Osteoblast (primary cell): ENCODE measurements at regions not wholly inside any gene's neighbourhood (a gene's known extent, or its start where the extent isn't known, plus 50 kb on each side); places are given as distances from the start of the nearest gene placed in this dataset.

Source experiments
- DNase-seq: peaks from one replicate; pipeline ENCODE4 v3.0.0; 2011; ENCODE audit warnings: low spot score, mixed read lengths; ENCODE audit not compliant: insufficient read length; ENCODE audit errors: missing footprints
- H2AFZ ChIP-seq: 2 replicates; pipeline ENCODE4 v1.6.0; 2011; ENCODE audit warnings: mild to moderate bottlenecking, low read length
- H3K27ac ChIP-seq: 2 replicates; pipeline ENCODE4 v1.5.1; 2011; ENCODE audit warnings: mild to moderate bottlenecking, low read depth, low read length, moderate library complexity
- H3K27me3 ChIP-seq: 2 replicates; pipeline ENCODE4 v1.6.0; 2012; ENCODE audit warnings: mild to moderate bottlenecking, control low read depth, inconsistent platforms, low read length, moderate library complexity; ENCODE audit not compliant: insufficient read depth
- H3K36me3 ChIP-seq: 2 replicates; pipeline ENCODE4 v1.5.1; 2011; ENCODE audit warnings: mild to moderate bottlenecking, low read length, control low read depth, moderate library complexity; ENCODE audit not compliant: insufficient read depth
- H3K4me1 ChIP-seq: 2 replicates; pipeline ENCODE4 v1.5.1; 2011; ENCODE audit warnings: mild to moderate bottlenecking, low read length, control low read depth, moderate library complexity; ENCODE audit not compliant: insufficient read depth
- H3K4me2 ChIP-seq: 2 replicates; pipeline ENCODE4 v1.6.0; 2011; ENCODE audit warnings: mild to moderate bottlenecking, low read length; ENCODE audit not compliant: insufficient read depth
- H3K4me3 ChIP-seq: fragments of 200-600 bp; sonication (generic); 3 replicates; pipeline ENCODE4 v1.5.1; 2012; ENCODE audit warnings: mild to moderate bottlenecking, low read length, inconsistent platforms; ENCODE audit not compliant: insufficient read depth
- H3K79me2 ChIP-seq: 2 replicates; pipeline ENCODE4 v1.6.0; 2012; ENCODE audit warnings: mild to moderate bottlenecking, low read length, control low read depth, inconsistent platforms; ENCODE audit not compliant: insufficient read depth
- H3K9me3 ChIP-seq: 2 replicates; pipeline ENCODE4 v1.5.1; 2011; ENCODE audit warnings: low read depth, low read length, control low read depth
- H4K20me1 ChIP-seq: 2 replicates; pipeline ENCODE4 v1.6.0; 2012; ENCODE audit warnings: mild to moderate bottlenecking, low read length, control low read depth; ENCODE audit not compliant: insufficient read depth
- TF ChIP-seq, protein P1 (sequence below): IDR thresholded peaks from 2 replicates; pipeline ENCODE4 v1.5.1; 2011; ENCODE audit warnings: mild to moderate bottlenecking, low read depth, low read length, moderate library complexity; ENCODE audit errors: extremely low read depth

DNA sequence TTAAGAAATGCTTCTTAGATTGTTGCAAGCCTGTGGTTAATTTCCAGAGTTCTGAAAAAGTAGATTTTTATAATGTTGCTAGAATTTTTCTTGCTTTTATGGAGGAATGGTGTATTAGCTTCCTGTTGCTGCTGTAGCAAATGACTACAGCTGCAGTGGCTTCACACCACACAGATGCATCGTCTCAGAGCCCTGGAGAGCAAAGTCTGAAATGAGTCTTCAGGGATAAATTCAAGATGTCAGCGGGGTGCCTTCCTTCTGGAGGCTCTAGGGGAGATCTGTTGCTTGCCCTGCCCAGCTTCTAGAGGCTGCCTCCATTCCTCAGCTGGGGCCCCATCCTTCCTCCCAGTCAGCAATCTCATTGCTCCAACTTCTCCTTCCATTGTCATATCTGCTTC is 187.8 kb downstream of the ZNF516 start:
- Histone ChIP-seq H3K36me3 (no peaks in the 10 kb centered on the region), H3K79me2 (no peaks in the 10 kb centered on the region), H3K4me3 (no peak overlapping the region), H3K27ac (no peak overlapping the region), H3K27me3 (no peaks in the 10 kb centered on the region), H2AFZ (no peak overlapping the region), H4K20me1 (no peaks in the 10 kb centered on the region), H3K4me2 (no peak overlapping the region), H3K9me3 (no peaks in the 10 kb centered on the region), H3K4me1 (no peaks in the 10 kb centered on the region)
- DNase-seq, result no peak
- TF ChIP-seq, protein P1, sequence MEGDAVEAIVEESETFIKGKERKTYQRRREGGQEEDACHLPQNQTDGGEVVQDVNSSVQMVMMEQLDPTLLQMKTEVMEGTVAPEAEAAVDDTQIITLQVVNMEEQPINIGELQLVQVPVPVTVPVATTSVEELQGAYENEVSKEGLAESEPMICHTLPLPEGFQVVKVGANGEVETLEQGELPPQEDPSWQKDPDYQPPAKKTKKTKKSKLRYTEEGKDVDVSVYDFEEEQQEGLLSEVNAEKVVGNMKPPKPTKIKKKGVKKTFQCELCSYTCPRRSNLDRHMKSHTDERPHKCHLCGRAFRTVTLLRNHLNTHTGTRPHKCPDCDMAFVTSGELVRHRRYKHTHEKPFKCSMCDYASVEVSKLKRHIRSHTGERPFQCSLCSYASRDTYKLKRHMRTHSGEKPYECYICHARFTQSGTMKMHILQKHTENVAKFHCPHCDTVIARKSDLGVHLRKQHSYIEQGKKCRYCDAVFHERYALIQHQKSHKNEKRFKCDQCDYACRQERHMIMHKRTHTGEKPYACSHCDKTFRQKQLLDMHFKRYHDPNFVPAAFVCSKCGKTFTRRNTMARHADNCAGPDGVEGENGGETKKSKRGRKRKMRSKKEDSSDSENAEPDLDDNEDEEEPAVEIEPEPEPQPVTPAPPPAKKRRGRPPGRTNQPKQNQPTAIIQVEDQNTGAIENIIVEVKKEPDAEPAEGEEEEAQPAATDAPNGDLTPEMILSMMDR, result no peak

DNA sequence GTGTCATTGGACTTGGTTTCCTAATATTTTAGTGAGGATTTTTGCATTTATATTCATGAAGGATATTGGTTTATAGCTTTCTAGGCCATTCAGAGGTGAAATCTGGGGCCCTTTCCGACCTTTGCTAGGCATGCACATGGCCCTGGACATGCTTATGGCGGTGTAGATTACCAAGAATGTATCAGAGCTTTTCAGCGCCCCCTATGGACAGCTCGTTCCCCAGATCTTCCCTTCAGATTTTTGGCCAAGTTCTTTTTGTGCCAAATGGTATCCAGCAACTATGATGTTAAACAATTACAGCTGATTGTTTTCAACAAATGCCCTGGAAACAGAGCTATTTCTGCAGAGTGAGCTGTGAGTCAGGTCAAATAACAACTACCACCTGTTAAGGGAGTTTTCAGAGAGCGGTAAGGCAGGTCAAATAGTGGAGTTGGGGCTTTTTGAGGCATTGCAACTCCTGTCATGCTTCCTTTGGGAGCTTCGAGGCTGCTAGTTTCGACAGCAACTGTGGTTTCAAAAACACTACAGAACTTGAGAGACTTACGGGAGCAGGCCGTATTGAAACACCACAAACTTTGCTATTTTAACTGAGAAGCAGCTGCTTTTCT is 188.3 kb downstream of the ZNF516 start:
- DNase-seq, result no peak

DNA sequence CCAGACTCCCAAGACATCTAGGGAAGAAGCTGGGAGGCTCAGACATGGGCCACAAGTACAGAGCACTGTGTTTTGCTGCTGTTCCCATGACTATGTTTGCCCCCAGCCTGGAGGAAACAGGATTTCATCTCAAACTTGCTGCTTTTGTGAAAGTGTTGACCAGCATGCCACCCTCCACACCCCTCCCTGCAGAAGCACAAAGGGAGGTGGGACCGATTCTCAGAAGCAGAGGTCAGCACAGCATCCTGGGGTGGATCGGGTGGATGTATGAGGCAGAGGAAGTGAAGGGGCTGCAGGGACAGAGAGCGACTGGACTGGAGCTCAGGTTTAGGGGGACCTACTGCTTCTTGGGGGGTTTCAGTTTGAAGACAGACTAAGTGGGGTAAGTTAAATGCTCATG is 209.2 kb downstream of the ZNF516 start:
- Histone ChIP-seq H2AFZ (no peak overlapping the region), H3K36me3 (no peaks in the 10 kb centered on the region), H3K27me3 (no peaks in the 10 kb centered on the region), H3K4me2 (no peak overlapping the region), H3K4me1 (no peaks in the 10 kb centered on the region), H3K27ac (no peak overlapping the region), H3K9me3 (no peaks in the 10 kb centered on the region), H3K4me3 (no peak overlapping the region), H4K20me1 (no peaks in the 10 kb centered on the region), H3K79me2 (no peaks in the 10 kb centered on the region)
- peak; percentile 48 for DNase-seq
- TF ChIP-seq, protein P1, result no peak

More for the DNA sequence above, 188.3 kb downstream of the ZNF516 start:
- Histone ChIP-seq H3K79me2 (no peaks in the 10 kb centered on the region), H3K27ac (no peak overlapping the region), H3K36me3 (no peaks in the 10 kb centered on the region), H3K4me3 (no peak overlapping the region), H3K27me3 (no peaks in the 10 kb centered on the region), H3K4me1 (no peaks in the 10 kb centered on the region), H4K20me1 (no peaks in the 10 kb centered on the region), H3K4me2 (no peak overlapping the region), H2AFZ (no peak overlapping the region), H3K9me3 (no peaks in the 10 kb centered on the region)
- TF ChIP-seq, protein P1, result no peak

DNA sequence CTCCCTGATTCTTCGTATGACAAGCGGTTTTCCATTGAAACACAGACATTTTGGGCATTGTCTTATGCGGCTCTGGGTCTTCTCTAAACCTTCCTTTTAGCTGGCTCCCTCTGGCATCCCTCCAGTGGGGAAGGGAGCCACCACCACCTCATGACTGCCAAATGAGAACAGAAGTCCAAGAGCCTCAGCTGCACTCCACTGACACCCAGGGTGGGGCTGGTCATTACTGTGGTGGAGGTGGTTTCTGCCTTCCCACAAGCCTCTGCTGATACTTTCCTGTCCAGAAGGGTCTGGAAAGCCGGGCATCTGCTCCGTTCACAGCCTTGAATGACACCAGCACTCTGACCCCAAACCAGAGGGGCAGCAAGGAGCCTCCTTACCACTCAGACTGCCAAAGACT is 213.5 kb downstream of the ZNF516 start:
- Histone ChIP-seq H2AFZ (no peak overlapping the region), H3K27me3 (no peaks in the 10 kb centered on the region), H3K4me1 (no peaks in the 10 kb centered on the region)

More for the DNA sequence above, 213.5 kb downstream of the ZNF516 start:
- no peak overlapping the region for H3K4me2 ChIP-seq
- no peaks in the 10 kb centered on the region for H4K20me1 ChIP-seq
- H3K36me3 ChIP-seq, result no peaks in the 10 kb centered on the region
- no peaks in the 10 kb centered on the region for H3K9me3 ChIP-seq
- no peak for DNase-seq
- H3K4me3 ChIP-seq, result no peak overlapping the region
- H3K79me2 ChIP-seq, result no peaks in the 10 kb centered on the region
- no peak overlapping the region for H3K27ac ChIP-seq
- TF ChIP-seq, protein P1, result no peak
